NCI-H1694 (cell line): ENCODE measurements at regions not wholly inside any gene's neighbourhood (a gene's known extent, or its start where the extent isn't known, plus 50 kb on each side); places are given as distances from the start of the nearest gene placed in this dataset.

Experiments used
- DNase-seq: peaks from one replicate; lab custom pipeline; 2025; lab: John Stamatoyannopoulos, UW

DNA sequence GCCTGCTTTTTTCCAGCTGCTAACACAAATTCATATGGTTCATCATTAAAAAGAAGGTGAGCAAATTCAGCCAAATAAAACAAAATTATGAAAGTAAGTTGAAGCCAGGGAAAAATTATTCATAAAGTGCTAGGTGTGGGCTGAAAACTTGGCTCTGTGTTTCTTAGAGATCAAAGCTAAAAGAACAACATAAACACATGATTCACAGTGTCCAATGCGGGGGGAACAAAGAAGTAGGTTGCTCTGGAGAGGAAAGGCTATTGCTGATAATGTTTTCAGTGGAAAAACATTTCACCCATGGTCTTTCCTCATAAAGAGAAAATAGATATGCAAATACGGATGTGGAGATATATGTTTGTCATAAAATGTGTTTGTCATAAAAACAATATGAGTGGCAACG, 1691.5 kb upstream of the SLC10A2 start:
- DNase-seq = no peak

DNA sequence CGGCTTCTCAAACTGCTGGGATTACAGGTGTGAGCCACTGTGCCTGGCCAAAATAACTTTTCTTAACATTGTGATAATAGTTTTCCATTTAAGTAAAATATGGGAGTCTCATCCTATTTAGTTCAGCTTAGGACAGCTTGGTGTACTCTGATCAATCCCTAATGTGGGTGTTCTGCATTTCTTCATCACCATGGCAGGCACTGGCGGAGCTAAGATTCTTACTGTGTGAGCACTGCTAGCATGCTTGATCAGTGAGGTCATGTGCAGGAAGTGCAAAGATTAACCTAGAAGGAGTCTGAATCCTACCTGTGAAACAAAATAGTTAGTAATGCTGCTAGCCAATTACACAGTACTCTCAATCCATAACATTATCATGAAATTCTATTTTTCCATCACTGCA, 1684.2 kb upstream of the SLC10A2 start:
- no peak for DNase-seq

DNA sequence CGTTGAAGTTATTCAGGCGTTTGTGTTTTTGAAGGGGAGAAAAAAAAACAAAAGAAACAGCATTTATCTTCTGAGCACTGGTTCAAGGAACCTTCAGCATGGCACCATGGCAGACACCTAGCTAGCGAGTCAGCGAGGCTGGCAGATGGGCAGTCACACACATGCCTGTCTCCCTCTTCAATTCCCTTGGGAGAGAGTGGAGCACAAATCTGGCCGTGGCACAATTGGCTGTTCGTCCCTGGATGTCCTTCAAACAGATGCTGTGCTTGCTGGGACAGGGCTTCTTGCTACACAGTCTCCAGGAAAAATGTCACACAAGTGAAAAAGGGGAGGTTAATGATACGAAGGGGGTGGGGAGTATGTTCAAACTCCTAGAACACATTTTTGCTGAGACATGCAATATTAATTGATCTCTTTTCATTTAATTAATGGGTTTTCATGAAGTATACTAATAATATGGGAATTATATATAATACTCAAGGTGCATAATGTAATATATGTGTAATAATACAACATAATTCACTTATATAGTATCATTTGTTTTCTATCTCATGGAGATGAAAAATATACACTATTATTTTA, 1674.5 kb upstream of the SLC10A2 start:
- peak; percentile 83 for DNase-seq

DNA sequence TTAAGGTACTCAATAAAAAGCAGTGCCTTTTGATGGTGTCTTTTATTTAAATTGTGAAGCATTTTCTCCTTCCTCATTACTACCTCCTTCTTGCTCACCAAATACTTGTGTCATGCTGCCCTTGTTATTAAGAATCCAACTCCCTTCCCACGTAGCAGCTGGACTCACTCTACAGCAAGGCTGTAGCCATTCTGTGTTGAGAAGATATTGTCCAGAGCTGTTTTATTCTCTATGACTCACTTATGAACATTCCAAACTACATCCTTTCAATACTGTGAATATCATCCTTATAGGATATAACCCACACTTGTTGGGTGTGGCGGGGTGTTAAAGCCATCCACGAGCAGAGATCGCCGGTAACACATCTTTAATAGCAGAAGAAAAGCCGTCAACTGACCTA, 1671.5 kb upstream of the SLC10A2 start:
- no peak for DNase-seq

DNA sequence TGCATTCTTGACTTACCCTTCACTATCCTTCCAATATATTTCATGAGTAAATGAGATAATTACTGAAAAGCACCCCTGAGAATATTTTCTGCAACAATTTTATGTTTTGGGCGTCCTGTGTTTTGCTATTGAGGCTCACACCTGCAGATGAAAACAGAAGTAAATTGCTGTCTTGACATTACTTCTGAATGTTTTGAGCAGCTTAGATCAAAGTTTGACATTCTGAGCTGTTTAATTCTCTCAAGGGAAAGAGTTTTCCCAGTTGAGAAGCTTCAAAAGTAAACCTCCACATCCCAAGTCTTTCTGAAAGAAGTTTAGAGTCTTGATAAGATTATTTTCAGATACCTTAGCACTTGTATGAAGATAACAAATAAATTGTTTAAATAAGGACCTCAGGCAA, 1667.2 kb upstream of the SLC10A2 start:
- DNase-seq = no peak

DNA sequence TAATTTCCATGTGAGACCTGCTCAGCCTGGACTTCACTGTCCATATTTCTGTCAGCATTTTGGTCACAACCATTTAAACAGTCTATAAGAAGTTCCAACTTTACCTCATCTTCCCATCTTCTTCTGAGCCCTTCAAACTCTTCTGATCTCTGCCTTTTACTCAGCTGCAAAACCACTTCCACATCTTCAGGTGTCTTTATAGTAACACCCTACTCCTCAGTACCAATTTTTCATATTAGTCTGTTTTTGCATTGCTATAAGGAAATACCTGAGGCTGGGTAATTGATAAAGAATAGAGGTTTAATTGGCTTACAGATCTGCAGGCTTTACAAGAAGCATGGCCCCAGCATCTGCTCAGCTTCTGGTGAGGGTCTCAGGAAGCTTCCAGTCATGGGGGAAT, 1648.9 kb upstream of the SLC10A2 start:
- no peak for DNase-seq

DNA sequence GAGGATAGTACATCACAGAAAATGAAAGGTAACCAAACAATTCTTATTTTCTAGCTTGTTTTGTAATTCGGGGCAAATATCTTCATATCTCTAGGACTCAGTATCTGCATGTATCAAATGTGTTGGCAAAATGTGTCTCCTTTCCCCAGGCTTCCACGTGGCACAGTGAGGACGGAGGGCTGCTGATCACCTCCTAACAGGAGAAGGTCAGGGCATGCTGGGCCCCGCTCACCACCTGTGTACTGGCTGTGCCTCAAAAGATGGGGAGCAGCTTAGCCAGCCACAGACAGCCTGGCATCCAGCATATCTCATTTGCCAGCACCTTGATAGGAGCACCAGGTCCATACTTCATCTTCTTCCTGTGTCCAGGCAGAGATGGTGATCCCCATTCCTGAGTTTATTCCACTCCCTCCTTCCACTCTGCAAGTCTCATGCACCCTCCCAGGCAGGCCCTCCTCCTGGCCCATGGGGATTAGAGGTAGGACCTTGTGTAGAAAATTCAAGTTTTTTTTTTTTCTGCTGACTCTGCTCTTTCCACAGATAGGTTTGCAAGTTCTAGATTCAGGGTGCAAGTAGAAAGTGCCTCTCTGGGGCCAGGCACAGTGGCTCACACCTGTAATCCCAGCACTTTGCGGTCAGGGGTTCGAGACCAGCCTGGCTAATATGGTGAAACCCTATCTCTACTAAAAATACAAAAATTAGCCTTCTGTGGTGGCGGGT, 1639.0 kb upstream of the SLC10A2 start:
- no peak for DNase-seq

DNA sequence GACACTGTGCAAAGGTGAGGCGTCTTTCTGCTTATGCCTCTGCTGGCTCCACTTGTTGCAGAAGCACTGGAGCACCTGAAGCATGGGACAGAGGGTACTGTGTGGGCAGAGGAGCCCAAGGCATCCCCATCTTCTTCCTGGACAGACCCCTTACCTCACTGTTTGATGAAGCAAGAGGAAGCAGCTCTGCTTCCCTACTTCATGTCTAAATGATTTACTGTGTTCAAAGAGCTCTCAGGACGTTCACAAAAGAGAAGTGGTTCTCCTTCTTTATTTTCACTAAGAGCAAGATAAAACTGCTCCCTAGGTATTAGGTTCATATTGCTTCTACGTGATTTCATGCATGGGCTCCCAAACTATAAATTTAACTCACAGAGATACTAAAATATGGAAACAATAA, 1635.4 kb upstream of the SLC10A2 start:
- no peak for DNase-seq

DNA sequence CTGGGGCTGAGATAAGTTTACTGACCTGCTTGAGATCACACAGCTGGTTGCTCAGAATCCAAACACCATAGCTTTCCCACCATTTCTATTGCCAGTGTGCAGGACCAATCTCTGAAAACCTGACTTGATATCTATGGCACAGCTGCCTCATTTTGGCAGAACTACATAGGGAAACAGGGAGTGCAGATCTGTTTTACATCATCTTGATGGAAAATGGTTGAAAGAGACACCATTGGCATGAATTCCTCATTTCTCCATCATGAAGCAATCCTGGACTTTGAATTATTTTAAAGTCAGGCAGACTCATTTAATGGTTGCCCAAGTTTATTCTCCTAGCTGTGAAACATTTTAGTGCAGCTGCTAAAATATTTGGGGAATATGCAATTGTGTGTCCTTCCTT, 1628.2 kb upstream of the SLC10A2 start:
- no peak for DNase-seq

DNA sequence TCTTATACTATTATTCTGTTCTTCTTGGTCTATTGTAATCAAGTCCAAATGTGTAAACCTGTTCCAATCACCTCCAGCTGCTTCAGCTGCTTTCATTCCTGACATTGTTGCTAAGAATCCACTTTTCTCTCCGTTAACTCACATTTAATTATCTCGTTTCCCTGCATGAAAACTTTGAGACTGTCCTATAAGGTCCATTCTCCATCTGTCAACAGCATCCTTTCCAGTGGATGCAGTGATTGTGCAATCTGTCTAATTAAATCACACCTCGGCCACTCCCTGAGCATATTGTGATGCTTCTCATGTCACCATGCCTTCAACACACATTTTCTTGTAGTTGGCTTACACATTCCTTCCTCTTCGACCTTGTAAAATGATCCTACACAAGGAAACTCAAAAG, 1626.9 kb upstream of the SLC10A2 start:
- no peak for DNase-seq

DNA sequence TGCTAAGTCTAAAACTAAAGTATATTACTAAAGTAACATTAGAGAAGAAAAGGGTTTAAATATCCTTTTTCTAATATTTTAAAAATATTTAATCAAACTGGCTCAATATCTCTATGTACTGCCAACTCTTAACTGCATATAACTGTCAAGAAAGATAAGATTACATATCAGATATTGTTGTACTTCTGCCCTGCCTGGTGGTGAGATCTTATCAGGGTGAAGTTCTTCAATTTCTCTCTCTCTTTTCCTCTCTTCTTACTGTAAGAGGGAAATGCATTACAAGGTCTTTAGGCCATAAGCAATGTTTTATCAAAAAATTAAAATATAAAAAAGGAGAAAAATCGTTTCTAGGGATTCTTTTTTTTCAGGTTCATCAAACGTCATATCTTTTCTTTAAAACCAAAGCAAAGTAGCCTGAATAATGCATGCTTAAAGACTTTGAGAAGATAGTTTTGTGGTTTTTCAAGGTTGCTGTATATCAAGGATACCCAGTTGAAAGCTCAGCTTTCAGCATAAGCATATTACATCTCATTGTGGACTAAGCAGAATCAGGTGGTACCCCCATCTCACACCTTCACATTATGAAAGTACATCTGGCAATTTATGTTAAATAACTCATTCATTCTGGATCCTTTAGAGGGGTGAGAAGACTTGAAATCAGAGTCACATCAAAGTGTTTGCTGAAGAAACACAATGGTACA, 1625.7 kb upstream of the SLC10A2 start:
- no peak for DNase-seq

DNA sequence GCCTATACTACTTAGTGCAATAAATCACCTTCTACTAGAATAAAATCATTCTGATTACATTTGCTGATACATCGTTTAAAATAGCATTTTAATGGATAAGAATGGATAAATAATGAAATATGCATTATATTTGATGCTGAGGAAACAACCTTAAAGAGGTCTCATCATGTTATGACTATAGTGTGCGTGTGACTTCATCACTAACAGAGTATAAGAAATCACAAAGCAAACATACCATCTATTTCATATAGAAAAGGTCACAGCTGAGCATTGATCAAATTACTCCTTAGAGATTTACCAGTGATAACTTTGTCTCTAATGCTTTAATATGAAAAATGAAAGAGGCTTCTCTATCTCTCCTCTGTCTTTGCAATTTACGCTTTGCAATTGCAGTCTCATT, 1620.3 kb upstream of the SLC10A2 start:
- DNase-seq = no peak

DNA sequence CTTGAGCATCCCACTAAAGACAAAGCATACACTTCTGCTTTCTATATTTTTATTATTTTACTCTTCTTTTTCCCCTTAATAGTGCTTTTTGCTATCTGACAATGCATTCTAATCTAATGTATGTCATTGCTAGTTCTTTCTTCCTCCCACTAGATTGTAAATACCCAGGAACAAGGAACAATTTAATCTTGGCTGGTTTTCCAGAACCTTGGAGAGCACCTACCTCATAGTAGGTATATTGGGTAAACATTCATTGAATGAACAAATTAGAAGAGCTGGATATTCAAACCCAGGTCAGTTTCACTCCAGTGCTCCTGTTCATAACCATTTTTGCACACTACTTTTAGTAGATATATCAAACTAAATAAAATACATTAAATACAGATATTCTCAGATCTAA, 1617.6 kb upstream of the SLC10A2 start:
- DNase-seq = no peak

DNA sequence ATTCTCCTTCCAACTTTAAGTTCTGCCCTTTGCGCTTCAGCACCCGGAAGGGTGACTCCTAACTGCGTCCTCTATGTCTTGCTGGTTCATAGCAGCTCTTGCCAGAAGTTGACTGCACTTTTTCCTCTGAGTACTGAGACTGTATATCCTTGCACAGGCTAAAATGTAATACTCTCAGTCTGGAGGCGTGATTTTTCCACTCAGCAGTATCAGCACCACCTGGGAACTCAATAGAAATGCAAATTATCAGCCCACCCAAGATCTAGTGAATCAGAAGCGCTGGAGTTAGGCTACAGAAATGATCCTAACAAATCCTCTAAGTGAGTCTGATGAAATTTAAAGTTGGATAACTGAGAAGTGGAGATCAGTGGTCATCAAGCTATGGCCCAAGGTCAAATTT, 1611.9 kb upstream of the SLC10A2 start:
- DNase-seq = no peak

DNA sequence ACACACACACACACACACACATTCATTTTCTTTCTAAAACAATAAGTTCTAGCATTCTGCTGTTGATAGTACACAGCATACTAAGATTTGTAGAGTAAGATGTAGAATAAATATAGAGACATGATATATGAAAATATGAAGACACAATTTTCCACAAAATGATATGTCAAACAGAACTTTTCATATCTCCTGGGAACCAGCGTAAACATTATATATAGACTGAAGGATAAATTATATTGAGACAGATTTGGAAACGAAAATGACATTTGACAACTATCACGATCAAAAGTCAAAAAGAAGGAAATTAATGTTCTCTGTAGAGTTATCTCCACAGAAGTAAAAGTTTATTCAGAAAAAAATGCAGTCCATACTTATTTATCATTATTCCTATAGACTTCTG, 1605.7 kb upstream of the SLC10A2 start:
- no peak for DNase-seq

DNA sequence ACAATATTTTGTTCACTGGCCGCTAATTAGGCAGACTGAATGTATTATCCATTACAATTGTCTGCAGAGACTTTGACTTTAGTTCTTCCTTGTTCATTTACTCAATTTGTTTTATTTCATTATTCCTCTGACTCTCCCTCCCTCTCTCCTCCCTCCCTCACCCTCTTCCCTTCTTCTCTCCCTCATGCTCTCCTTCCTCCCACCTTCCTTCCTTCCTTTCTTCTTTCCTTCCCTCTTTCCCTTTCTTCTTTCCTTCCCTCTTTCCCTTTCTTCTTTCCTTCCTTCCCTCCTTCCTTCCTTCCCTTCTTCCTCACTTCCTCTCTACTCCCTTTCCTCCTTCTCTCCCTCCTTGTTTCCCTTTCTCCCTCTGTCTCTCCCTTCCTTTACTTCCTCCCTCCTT, 1591.0 kb upstream of the SLC10A2 start:
- no peak for DNase-seq

DNA sequence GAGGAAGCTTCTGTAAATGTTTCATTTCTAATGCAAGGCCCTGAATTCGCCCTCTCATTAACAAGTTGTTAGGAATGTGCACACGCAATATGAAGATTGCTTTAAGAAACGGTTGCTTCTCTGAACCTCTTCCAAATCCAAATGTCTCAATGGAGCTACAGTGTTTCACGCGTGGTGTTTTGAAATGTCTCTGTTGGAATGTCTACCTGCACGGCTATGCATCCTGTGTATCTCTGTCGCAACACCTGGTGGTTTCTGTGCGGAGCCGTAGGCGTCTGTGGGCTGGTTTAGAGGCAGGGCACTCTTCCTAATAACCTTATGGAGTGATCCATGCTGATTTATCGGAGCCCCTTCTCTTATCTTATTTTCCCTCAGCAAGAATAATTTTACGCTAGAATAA, 1584.2 kb upstream of the SLC10A2 start:
- DNase-seq = no peak

DNA sequence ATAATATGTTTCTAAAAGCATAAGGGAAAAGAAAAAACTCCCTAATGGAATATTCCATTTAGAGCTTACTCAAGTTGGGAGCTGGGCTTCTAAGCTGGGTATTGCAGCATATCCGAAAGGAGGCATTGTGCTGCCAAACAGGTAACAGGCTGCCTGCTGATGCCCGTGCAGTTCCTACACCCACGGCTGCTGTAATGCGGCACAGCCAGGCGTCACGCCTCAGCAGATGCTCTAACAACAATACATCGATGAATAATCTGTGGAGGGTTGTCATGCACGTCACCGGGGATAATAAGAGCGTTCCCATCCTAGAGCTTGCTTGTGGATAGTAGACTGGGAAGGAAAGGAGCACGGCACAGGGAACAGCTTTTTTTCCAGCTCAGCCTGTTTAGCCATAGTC, 1582.1 kb upstream of the SLC10A2 start:
- no peak for DNase-seq

DNA sequence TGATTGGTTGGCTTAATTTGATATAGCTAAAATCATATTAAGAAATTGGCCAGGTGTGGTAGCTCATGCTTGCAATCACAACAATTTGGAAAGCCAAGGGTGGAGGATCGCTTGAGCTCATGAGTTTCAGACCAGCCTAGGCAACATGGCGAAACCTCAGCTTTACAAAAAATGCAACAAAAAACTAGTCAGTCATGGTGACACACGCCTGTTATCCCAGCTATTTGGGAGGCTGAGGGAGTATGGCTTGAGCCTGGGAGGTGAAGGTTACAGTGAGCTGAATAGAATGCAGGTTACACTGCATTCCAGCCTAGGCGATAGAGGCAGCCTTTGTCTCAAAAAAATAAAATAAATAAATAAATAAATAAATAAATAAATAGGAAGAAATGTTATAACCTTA, 1579.6 kb upstream of the SLC10A2 start:
- no peak for DNase-seq

DNA sequence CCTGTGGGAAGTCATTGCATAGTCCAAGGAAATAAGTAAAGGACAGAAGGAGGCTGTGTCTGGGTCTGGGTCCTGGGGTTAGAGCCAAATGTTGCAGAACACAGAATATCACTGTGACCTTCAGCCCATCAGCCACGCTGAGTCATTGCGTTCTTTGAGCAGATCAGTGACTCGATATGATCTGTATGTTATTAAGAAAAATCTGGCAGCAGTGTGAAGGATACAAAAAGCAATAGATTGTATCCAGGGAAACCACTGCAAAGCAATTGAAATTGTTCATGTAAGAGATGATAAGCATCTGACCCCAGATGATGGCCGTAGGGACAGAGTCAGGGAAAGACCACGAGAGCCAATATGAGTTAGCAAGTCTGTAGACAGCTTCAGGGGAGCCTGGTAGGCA, 1575.1 kb upstream of the SLC10A2 start:
- DNase-seq = no peak

DNA sequence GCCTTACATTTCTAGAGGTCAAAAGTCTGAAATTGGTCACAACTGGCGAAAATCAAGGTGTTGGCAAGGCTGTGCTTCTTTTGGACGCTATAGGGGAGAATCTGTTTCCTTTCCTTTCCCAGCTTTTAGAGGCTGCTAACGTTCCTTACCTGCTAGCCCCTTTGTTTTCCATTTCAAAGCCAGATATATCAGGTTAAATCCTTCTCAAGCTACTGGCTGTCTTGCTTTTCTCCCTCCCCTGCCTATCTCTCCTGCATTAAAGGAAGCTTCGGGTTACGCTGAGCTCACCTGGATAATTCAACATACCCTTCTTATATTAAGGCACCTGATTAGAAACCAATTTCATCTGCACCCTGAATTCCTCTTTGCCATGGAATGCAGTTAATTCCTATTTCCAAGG, 1569.7 kb upstream of the SLC10A2 start:
- DNase-seq = no peak

DNA sequence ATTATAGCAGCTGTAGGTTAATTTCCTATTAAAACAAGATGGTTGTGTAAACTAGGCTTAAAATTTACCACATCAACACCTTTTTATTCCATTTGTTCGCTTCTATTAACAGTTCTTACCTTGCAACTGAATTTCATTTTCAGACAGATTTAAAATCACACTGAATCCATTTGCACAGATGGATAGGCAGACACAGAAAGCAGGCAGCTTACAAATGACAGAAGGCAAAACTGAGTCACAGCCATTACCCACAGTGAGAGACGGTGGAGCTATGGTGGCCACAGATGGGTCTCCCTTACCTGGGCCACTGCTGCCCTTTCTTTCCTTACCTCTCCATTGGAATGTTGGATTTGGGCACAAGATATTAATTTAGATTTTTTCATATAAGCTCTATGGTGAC, 1567.8 kb upstream of the SLC10A2 start:
- no peak for DNase-seq

DNA sequence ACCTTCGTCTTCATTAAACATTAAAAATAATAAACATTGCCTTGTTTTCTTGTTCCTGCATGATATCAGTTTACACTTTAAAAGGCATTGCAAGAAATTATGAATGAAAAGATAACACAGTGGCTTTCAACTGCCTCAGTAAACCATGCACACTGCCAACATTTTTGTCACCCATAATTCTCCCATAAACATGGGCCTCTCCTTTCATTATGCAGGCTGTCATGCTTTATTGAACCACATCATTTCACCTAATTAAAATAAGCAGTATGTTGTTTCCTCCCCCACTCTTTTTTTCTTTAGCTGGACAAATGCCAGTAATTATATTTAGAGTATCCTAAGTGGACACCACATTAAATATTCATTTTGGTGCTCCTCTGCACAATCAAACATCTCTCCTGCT, 1566.5 kb upstream of the SLC10A2 start:
- peak; percentile 87 for DNase-seq

DNA sequence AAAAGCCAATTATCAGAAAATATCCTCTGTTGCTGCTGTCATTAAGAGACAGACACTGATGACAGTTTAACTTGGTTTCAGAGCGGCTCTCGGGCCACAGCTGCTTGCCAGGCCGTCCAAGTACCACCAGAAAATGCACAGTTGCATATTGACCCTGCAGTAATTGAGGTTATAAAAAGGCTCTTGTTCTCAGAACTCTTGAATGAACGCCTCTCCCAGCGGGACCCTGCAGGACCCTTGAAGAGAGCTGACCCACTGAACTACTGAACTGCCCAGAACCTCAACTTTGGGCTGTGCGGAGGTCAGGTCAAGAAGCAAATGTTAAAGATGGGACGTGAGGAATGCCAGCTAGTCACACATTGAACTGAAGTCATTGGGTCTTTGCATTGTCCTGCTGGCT, 1559.0 kb upstream of the SLC10A2 start:
- no peak for DNase-seq
